GM23338 (cell line): ENCODE measurements at regions not wholly inside any gene's neighbourhood (a gene's known extent, or its start where the extent isn't known, plus 50 kb on each side); places are given as distances from the start of the nearest gene placed in this dataset.

Experiments used
- ATAC-seq: fragments of 200-7000 bp; cut with Tn5 transposase; 3 replicates; pipeline ENCODE4 v1.9.1; 2020
- DNase-seq: peaks from one replicate; pipeline ENCODE4 v3.0.0-alpha.2; 2015; ENCODE audit warnings: low spot score
- H2AFZ ChIP-seq: fragments of 200-600 bp; sonication (generic); 2 replicates; pipeline ENCODE4 v1.8.0; 2016; ENCODE audit warnings: antibody characterized with exemption, mild to moderate bottlenecking, moderate library complexity
- H3F3A ChIP-seq: fragments of 200-600 bp; sonication (generic); replicated peaks from 2 replicates; pipeline ENCODE4 v1.8.0; 2017; ENCODE audit warnings: antibody characterized with exemption, mixed run types, low read depth
- H3K27ac ChIP-seq: fragments of 200-600 bp; sonication (generic); 2 replicates; pipeline ENCODE4 v1.6.1; 2016; ENCODE audit warnings: low read depth
- H3K27me3 ChIP-seq: fragments of 200-600 bp; sonication (generic); 2 replicates; pipeline ENCODE4 v1.8.0; 2016; ENCODE audit warnings: mild to moderate bottlenecking, mixed run types, moderate library complexity; ENCODE audit not compliant: insufficient read depth
- H3K36me3 ChIP-seq: fragments of 200-600 bp; sonication (generic); 2 replicates; pipeline ENCODE4 v1.8.0; 2016; ENCODE audit warnings: mild to moderate bottlenecking; ENCODE audit not compliant: insufficient read depth
- H3K4me1 ChIP-seq: fragments of 200-600 bp; sonication (generic); 2 replicates; pipeline ENCODE4 v1.8.0; 2016; ENCODE audit warnings: mild to moderate bottlenecking, moderate library complexity; ENCODE audit not compliant: insufficient read depth
- H3K4me2 ChIP-seq: fragments of 200-600 bp; sonication (generic); 2 replicates; pipeline ENCODE4 v1.7.1; 2017; ENCODE audit warnings: mixed run types
- H3K4me3 ChIP-seq: fragments of 200-600 bp; sonication (generic); 2 replicates; pipeline ENCODE4 v1.6.1; 2016; ENCODE audit warnings: mixed run types
- H3K79me2 ChIP-seq: fragments of 200-600 bp; sonication (generic); replicated peaks from 2 replicates; pipeline ENCODE4 v1.8.0; 2017; ENCODE audit warnings: mild to moderate bottlenecking; ENCODE audit not compliant: insufficient read depth
- H3K9me2 ChIP-seq: fragments of 200-600 bp; sonication (generic); 2 replicates; pipeline ENCODE4 v1.8.0; 2017; ENCODE audit not compliant: insufficient read depth
- H4K20me1 ChIP-seq: fragments of 200-600 bp; sonication (generic); replicated peaks from 2 replicates; pipeline ENCODE4 v1.8.0; 2017; ENCODE audit warnings: mild to moderate bottlenecking; ENCODE audit not compliant: insufficient read depth
- H3K27ac Mint-ChIP-seq: 2 replicates; pipeline ENCODE4 v1.8.0; 2020; ENCODE audit warnings: inconsistent platforms, mild to moderate bottlenecking, moderate library complexity, mixed read lengths
- H3K27me3 Mint-ChIP-seq: 3 replicates; pipeline ENCODE4 v1.8.0; 2022; ENCODE audit warnings: low read depth, mild to moderate bottlenecking, moderate library complexity, mixed read lengths, inconsistent platforms; ENCODE audit not compliant: insufficient read depth, poor library complexity
- H3K36me3 Mint-ChIP-seq: 3 replicates; pipeline ENCODE4 v1.8.0; 2021; ENCODE audit warnings: low read depth, mild to moderate bottlenecking, inconsistent platforms, moderate library complexity, mixed read lengths
- H3K4me1 Mint-ChIP-seq: 3 replicates; pipeline ENCODE4 v1.8.0; 2020; ENCODE audit warnings: mild to moderate bottlenecking, inconsistent platforms, mixed read lengths
- H3K4me3 Mint-ChIP-seq: 3 replicates; pipeline ENCODE4 v1.8.0; 2021; ENCODE audit warnings: moderate library complexity, mild to moderate bottlenecking, inconsistent platforms, mixed read lengths
- H3K9me3 Mint-ChIP-seq: 3 replicates; pipeline ENCODE4 v1.8.0; 2020; ENCODE audit warnings: moderate library complexity, mild to moderate bottlenecking, inconsistent platforms, mixed read lengths
- EZH2 ChIP-seq: fragments of 200-600 bp; sonication (generic); IDR thresholded peaks from one replicate; pipeline ENCODE4 v1.8.0; 2017; ENCODE audit warnings: antibody characterized with exemption, mild to moderate bottlenecking, low read depth; ENCODE audit not compliant: unreplicated experiment
- EZH2phosphoT487 ChIP-seq: fragments of 200-600 bp; sonication (generic); IDR thresholded peaks from one replicate; pipeline ENCODE4 v1.8.1; 2018; ENCODE audit warnings: antibody characterized with exemption; ENCODE audit not compliant: unreplicated experiment
- NANOG ChIP-seq: IDR thresholded peaks from 2 replicates; pipeline ENCODE4 v1.6.1; 2016; ENCODE audit warnings: antibody characterized with exemption, borderline replicate concordance
- POLR2AphosphoS5 ChIP-seq: IDR thresholded peaks from 2 replicates; pipeline ENCODE4 v1.6.1; 2016; ENCODE audit warnings: antibody characterized with exemption, low read depth
- STAT1 ChIP-seq: IDR thresholded peaks from one replicate; pipeline ENCODE4 v1.6.1; 2016; ENCODE audit warnings: antibody characterized with exemption; ENCODE audit not compliant: unreplicated experiment
- ZNF114 ChIP-seq: fragments of 250-450 bp; sonication (Bioruptor Pico); IDR thresholded peaks from 2 replicates; pipeline ENCODE4 v1.5.0; 2020; ENCODE audit warnings: mild to moderate bottlenecking, moderate library complexity
- TF ChIP-seq, protein P1 (sequence below): IDR thresholded peaks from 2 replicates; pipeline ENCODE4 v1.6.1; 2016; ENCODE audit warnings: antibody characterized with exemption
- TF ChIP-seq, protein P2 (sequence below): IDR thresholded peaks from one replicate; pipeline ENCODE4 v1.6.1; 2018; ENCODE audit warnings: antibody characterized with exemption; ENCODE audit not compliant: unreplicated experiment
- TF ChIP-seq, protein P3 (sequence below), 2 experiments: fragments of 200-600 bp in 1 of 2; sonication (generic) in 1 of 2; conservative IDR thresholded peaks; 2 replicates each; pipeline versions ENCODE4 v1.5.1 to v1.6.1; 2016 to 2017; ENCODE audit warnings: antibody characterized with exemption in 2 of 2, low read depth in 2 of 2, mild to moderate bottlenecking in 2 of 2, moderate library complexity in 1 of 2

DNA sequence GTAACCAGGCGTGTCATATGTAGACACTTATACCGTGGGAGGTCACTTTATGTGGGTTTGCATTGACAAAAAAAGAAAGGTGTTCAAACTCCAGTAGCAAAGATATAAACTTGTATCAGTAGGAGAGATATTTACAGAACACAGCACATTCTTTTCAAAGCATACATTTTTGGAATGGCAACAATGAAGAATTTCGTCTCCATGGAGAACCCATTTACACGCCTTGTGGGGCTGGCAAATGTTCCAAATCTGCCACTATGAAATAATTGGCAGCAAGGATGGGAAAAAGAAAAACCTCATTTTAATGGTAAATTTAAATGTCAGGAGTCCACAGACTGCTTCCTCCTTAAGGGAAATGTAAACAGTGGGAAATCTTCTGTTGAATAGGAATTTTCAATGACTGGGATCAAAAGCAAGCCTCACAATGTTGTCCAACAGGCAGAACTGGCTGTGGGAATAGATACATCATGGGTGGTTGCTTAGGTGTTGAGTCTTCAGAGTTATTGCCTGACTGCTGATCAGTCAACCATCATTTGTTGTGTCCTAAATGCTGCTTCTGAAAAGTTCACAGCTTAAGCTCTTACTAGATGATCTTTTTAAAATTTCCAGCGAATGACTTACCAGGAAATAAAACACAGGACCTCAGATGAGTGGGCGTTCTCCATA lies 256.6 kb upstream of the SEMA3C start:
- peaks cover 6% of the 10 kb centered on the region; the same call in 1 of the 2 replicates for H3K9me2 ChIP-seq
- H3K36me3 Mint-ChIP-seq: peaks cover 32% of the 10 kb centered on the region
- H3K27me3 Mint-ChIP-seq: no peaks in the 10 kb centered on the region
- H3F3A ChIP-seq: no peaks in the 10 kb centered on the region
- peaks cover 14% of the 10 kb centered on the region for H3K4me1 Mint-ChIP-seq
- H4K20me1 ChIP-seq: no peaks in the 10 kb centered on the region
- H3K4me3 ChIP-seq: no peak overlapping the region
- H3K4me1 ChIP-seq: peaks cover 3% of the 10 kb centered on the region; the same call in 1 of the 2 replicates
- H3K27ac ChIP-seq: no peak overlapping the region
- no peaks in the 10 kb centered on the region for H3K79me2 ChIP-seq
- no peaks in the 10 kb centered on the region for H3K27me3 ChIP-seq
- no peaks in the 10 kb centered on the region for H3K36me3 ChIP-seq
- H3K4me2 ChIP-seq: peak overlapping the region; percentile 33; the same call in 1 of the 2 replicates
- DNase-seq: no peak
- no peak for ATAC-seq
- H3K9me3 Mint-ChIP-seq: peaks cover 32% of the 10 kb centered on the region
- no peak for TF ChIP-seq NANOG
- H3K27ac Mint-ChIP-seq: no peak overlapping the region
- H2AFZ ChIP-seq: peak overlapping the region; percentile 76; the same call in 1 of the 2 replicates
- no peak overlapping the region for H3K4me3 Mint-ChIP-seq

DNA sequence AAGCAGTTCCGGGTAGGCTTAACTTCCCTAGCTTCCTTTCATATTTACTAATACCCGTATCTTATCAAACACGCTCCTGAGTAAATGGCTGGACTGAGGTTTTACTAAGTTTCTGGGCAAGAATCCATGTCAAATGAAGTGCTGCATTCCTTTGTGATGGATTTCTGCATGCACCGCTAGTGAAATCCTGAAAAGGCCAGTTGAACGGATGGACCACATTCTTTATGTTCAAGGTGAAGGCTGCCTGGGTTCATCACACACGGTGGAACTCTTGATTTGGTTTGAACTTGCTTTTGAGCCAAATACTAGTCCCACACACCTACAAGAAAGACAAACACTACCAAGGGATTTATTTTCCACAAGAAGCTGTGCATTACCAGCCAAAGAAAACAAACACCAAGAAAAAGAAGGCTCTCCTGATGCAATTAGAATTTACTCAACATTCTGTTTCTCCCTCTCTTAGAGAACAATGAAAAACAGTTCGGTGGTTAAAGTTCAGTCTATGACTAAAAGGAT lies 255.0 kb upstream of the SEMA3C start:
- no peak overlapping the region for H3K4me3 ChIP-seq
- H2AFZ ChIP-seq: peak overlapping the region; percentile 49
- H3K9me2 ChIP-seq: no peaks in the 10 kb centered on the region
- Mint-ChIP-seq H3K4me3 (no peak overlapping the region), H3K27me3 (no peaks in the 10 kb centered on the region), H3K36me3 (peaks cover 17% of the 10 kb centered on the region), H3K9me3 (peaks cover 17% of the 10 kb centered on the region; the same call in 2 of the 3 replicates), H3K4me1 (peaks cover 14% of the 10 kb centered on the region), H3K27ac (peak overlapping the region; percentile 42; the same call in 1 of the 2 replicates)
- H3K4me1 ChIP-seq: no peaks in the 10 kb centered on the region; the same call in 1 of the 2 replicates
- no peaks in the 10 kb centered on the region for H3K27me3 ChIP-seq
- no peaks in the 10 kb centered on the region for H4K20me1 ChIP-seq
- ATAC-seq: no peak
- H3K27ac ChIP-seq: no peak overlapping the region
- DNase-seq: peak; percentile 17
- no peaks in the 10 kb centered on the region for H3K36me3 ChIP-seq
- no peaks in the 10 kb centered on the region for H3F3A ChIP-seq
- H3K79me2 ChIP-seq: no peaks in the 10 kb centered on the region
- H3K4me2 ChIP-seq: no peak overlapping the region
- TF ChIP-seq, protein P1, sequence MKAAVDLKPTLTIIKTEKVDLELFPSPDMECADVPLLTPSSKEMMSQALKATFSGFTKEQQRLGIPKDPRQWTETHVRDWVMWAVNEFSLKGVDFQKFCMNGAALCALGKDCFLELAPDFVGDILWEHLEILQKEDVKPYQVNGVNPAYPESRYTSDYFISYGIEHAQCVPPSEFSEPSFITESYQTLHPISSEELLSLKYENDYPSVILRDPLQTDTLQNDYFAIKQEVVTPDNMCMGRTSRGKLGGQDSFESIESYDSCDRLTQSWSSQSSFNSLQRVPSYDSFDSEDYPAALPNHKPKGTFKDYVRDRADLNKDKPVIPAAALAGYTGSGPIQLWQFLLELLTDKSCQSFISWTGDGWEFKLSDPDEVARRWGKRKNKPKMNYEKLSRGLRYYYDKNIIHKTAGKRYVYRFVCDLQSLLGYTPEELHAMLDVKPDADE: no peak
- TF ChIP-seq EZH2phosphoT487 (no peak), ZNF114 (no peak), EZH2 (no peak), NANOG (no peak), POLR2AphosphoS5 (no peak), STAT1 (no peak)
- TF ChIP-seq, protein P2, sequence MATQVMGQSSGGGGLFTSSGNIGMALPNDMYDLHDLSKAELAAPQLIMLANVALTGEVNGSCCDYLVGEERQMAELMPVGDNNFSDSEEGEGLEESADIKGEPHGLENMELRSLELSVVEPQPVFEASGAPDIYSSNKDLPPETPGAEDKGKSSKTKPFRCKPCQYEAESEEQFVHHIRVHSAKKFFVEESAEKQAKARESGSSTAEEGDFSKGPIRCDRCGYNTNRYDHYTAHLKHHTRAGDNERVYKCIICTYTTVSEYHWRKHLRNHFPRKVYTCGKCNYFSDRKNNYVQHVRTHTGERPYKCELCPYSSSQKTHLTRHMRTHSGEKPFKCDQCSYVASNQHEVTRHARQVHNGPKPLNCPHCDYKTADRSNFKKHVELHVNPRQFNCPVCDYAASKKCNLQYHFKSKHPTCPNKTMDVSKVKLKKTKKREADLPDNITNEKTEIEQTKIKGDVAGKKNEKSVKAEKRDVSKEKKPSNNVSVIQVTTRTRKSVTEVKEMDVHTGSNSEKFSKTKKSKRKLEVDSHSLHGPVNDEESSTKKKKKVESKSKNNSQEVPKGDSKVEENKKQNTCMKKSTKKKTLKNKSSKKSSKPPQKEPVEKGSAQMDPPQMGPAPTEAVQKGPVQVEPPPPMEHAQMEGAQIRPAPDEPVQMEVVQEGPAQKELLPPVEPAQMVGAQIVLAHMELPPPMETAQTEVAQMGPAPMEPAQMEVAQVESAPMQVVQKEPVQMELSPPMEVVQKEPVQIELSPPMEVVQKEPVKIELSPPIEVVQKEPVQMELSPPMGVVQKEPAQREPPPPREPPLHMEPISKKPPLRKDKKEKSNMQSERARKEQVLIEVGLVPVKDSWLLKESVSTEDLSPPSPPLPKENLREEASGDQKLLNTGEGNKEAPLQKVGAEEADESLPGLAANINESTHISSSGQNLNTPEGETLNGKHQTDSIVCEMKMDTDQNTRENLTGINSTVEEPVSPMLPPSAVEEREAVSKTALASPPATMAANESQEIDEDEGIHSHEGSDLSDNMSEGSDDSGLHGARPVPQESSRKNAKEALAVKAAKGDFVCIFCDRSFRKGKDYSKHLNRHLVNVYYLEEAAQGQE: no peak
- TF ChIP-seq, protein P3, sequence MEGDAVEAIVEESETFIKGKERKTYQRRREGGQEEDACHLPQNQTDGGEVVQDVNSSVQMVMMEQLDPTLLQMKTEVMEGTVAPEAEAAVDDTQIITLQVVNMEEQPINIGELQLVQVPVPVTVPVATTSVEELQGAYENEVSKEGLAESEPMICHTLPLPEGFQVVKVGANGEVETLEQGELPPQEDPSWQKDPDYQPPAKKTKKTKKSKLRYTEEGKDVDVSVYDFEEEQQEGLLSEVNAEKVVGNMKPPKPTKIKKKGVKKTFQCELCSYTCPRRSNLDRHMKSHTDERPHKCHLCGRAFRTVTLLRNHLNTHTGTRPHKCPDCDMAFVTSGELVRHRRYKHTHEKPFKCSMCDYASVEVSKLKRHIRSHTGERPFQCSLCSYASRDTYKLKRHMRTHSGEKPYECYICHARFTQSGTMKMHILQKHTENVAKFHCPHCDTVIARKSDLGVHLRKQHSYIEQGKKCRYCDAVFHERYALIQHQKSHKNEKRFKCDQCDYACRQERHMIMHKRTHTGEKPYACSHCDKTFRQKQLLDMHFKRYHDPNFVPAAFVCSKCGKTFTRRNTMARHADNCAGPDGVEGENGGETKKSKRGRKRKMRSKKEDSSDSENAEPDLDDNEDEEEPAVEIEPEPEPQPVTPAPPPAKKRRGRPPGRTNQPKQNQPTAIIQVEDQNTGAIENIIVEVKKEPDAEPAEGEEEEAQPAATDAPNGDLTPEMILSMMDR (conservative IDR thresholded peaks at IDR 0.05; ENCODE audit: low read depth in 2 of 2): no peak
